ENCODE measurements at regions not wholly inside any gene's neighbourhood (a gene's known extent, or its start where the extent isn't known, plus 50 kb on each side); places are given as distances from the start of the nearest gene placed in this dataset.

- WGBS, 2 donors = 2 to 7% methylated on average over 3 of the region's 3 CpGs
- Histone ChIP-seq H3K27me3 (no peaks in the 10 kb centered on the region), H3K4me3 (no peak overlapping the region), H3K27ac (peak overlapping the region; percentile 57 to 80 (median 61)), H3K36me3 (no peaks in the 10 kb centered on the region), H3K9me3 (no peaks in the 10 kb centered on the region), H3K4me1 (peaks cover 32 to 39% (median 35%) of the 10 kb centered on the region in 3 donors)
- FAIRE-seq = no peak
- intact Hi-C loops (cut with DNase I) = no loop called here
- peak; percentile 66 to 85 (median 73) for ATAC-seq
- TF ChIP-seq CTCF (IDR thresholded peaks at IDR 0.05) = no peak
- DNase-seq = peak in 5 of 6 donors; percentile 79 to 83 (median 80)
Measured at GRCh38 chr6:43972913-43973300, 154.3 kb downstream of the MRPL14 start.

- Histone ChIP-seq H3K4me1 (peaks cover 32 to 39% (median 35%) of the 10 kb centered on the region in 3 donors), H3K9me3 (no peaks in the 10 kb centered on the region), H3K27ac (peak overlapping the region; percentile 41 to 80 (median 61)), H3K4me3 (no peak overlapping the region), H3K27me3 (no peaks in the 10 kb centered on the region), H3K36me3 (no peaks in the 10 kb centered on the region)
- ATAC-seq = peak; percentile 51 to 67 (median 58)
- peak in 2 of 6 donors; percentile 47 to 49 for DNase-seq
- intact Hi-C loops (cut with DNase I) = no loop called here
- 47 to 51% methylated on average over 6 of the region's 6 CpGs for WGBS, 2 donors
- FAIRE-seq = no peak
- TF ChIP-seq CTCF (IDR thresholded peaks at IDR 0.05) = no peak
Measured at GRCh38 chr6:43972179-43972912, 154.9 kb downstream of the MRPL14 start.

- intact Hi-C loops (cut with DNase I) = no loop called here
- no peak for ATAC-seq
- Histone ChIP-seq H3K4me3 (no peak overlapping the region), H3K27me3 (no peaks in the 10 kb centered on the region), H3K4me1 (peaks cover 32 to 39% (median 35%) of the 10 kb centered on the region in 3 donors), H3K36me3 (no peaks in the 10 kb centered on the region), H3K27ac (peak overlapping the region; percentile 35 to 80 (median 52)), H3K9me3 (no peaks in the 10 kb centered on the region)
- 94 to 97% methylated on average over 2 of the region's 2 CpGs for WGBS, 2 donors
- FAIRE-seq = no peak
- peak in 1 of 6 donors; percentile 12 for DNase-seq
- no peak for TF ChIP-seq CTCF (IDR thresholded peaks at IDR 0.05)
Measured at GRCh38 chr6:43971776-43972126, 155.5 kb downstream of the MRPL14 start.

- H3K27me3 ChIP-seq = no peaks in the 10 kb centered on the region
- peak; percentile 42 to 64 (median 49) for ATAC-seq
- peak in 5 of 6 donors; percentile 73 to 91 (median 83) for DNase-seq
- no peaks in the 10 kb centered on the region for H3K36me3 ChIP-seq
- FAIRE-seq = no peak
- peaks cover 32 to 39% (median 35%) of the 10 kb centered on the region in 3 donors for H3K4me1 ChIP-seq
- TF ChIP-seq CTCF (IDR thresholded peaks at IDR 0.05) = no peak
- intact Hi-C loops (cut with DNase I) = no loop called here
- 53 to 56% methylated on average over 8 of the region's 8 CpGs for WGBS, 2 donors
- H3K4me3 ChIP-seq = no peak overlapping the region
- no peaks in the 10 kb centered on the region for H3K9me3 ChIP-seq
- H3K27ac ChIP-seq = peak overlapping the region; percentile 35 to 80 (median 52)
Measured at GRCh38 chr6:43970913-43971775, 156.1 kb downstream of the MRPL14 start.

Data from pancreas (tissue), 10 donors.